Cortex of kidney (tissue), 1 donor: ENCODE measurements at regions not wholly inside any gene's neighbourhood (a gene's known extent, or its start where the extent isn't known, plus 50 kb on each side); places are given as distances from the start of the nearest gene placed in this dataset.

Source experiments
- DNase-seq: peaks from one replicate; lab custom pipeline; 2025; lab: John Stamatoyannopoulos, UW

DNA sequence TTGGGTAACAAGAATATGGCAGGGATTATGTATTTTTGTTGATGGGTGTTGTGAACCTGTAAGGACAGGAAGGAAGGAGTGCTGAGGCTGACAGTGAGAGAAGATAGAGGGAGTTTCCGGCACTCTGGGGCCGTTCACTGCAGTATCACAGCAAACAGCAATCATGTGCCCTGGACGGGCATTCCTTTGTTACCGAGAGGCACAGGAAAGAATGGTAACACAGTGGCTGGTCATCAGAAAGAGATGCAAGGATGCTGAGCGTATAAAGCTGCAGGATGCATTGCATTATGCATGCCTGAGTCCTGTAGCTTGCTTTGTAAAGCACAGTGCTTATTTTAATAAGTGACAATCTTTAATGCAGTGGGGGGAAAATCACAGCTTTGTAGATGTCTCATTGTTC lies 286.8 kb downstream of the RPS24 start:
- no peak for DNase-seq

DNA sequence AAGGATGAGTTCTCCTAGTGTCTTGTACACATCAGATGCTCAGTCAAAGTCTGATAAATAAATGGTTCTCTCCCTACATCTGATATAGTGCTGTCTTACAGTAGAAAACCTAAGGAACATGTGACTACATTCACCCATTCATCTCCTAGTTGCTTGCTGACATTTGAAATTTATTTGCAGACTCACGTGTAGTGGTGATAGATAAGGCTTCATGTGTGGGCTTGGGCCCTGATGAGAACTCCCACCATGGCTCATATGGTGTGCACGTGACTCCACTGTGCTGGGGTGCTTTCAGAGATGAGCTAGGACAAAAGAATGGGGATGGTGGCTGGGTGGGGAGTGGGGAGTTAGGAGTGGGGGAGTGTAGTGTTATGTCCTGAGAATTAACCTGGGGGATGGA lies 287.3 kb downstream of the RPS24 start:
- no peak for DNase-seq

DNA sequence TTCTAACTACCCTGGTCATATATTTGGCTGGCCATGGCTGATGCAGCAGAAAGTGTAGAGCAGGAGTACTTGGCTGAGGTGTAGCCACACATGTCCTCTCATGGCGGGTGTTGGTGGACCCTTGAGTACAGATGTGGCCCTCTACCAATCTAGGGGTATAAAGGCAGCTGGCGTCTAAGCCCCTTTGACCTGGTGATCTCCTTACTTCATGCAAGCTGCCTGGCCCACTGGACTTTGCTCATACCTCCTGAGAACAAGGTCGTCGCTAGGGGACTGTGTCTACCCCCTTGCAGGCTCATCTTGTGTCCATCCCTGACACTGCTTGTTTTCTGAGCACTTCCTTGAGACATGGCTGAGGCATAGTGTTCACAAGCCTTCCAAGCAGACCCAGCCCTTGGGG lies 287.8 kb downstream of the RPS24 start:
- DNase-seq: no peak

DNA sequence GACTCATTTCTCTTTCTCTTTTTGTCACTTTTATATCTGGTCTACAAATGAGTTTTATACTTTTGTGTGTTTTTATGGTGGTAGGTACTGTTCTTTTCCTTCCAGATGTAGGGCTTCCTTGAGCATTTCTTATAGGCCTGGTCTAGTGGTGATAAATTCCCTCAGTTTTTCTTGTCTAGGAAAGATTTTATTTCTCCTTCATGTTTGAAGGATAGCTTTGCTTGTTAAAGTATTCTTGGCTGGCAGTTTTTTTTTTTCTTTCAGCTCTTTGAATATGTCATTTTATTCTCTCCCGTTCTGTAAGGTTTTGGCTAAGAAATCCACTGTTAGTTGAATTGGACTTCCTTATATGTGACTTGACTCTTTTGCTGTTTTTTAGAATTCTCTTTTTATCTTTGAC lies 292.7 kb downstream of the RPS24 start:
- DNase-seq: no peak

DNA sequence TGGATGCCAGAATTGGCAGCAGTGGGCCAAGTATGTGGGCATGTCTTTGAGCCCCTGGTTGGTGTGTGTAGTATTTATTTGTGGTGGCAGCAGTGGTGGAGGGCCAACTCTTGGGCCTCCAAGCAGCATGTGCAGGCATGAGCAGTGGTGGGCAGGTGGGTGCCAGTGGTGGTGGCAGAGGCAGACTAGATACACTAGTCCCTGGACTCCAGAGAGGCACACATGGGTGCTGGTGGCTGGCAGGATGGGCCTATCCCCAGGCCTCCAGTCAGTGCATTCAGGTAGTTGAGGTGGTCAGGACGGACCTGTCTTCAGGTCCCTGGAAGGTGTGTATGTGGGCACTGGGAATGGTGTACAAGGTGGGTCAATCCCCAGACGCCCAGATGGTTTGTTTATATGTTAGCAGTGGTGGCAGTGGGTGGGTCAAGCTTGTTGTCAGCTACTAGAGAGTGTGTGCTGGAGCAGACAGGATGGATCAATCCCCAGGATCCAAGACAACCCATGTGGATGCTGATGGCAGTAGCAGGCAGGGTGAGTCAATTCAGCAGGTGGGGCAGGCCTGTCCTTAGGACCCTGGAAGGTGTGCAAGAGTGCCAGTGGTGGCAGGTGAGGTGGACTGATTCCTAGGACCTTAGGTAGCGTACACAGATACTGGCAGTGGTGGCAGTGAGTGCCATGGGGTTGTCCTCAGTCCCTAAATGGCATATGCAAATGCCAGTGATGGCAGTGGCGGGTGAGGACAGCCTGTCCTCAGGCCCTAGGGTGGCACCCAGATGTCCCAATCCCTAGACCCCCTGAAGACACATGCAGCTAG lies 294.3 kb downstream of the RPS24 start:
- no peak for DNase-seq

DNA sequence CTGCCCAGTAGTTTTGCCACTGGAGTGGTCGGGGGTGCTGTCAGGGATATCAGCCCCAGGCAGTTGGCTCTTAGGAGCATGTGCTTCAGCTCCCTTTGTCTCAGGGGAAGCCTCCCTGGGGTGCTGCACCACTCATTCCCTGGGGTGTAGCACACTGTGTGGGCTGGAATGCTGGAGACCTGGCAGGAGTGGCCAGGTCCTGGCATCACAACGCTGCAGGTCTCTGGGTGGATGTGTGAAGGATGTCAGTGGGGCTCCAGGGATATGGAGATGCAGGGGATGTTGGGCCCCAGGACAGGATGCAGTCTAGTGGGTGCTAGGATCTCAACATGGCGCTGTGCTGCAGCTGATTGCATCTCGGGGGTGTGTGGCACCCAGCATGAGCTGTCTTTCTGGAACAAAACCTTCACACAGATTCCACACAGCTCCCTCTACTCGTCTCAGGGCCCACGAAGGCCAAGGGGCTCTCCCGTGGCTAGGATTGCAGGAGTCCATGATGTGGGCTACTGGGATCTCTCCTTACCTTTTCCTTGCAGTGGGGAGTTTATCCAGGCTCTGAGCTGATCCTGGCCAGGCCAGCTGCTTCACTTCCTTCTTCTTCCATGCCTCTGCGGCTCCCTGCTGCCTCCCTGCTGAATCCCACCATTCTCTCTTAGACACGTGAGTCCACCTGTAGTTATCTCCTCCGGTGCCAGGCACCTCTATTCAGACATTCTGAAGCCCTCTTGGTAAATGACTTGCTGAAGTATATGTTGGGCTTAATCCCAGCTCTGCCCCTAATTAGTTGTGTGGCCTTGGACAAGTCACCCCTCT lies 295.1 kb downstream of the RPS24 start:
- DNase-seq: no peak

DNA sequence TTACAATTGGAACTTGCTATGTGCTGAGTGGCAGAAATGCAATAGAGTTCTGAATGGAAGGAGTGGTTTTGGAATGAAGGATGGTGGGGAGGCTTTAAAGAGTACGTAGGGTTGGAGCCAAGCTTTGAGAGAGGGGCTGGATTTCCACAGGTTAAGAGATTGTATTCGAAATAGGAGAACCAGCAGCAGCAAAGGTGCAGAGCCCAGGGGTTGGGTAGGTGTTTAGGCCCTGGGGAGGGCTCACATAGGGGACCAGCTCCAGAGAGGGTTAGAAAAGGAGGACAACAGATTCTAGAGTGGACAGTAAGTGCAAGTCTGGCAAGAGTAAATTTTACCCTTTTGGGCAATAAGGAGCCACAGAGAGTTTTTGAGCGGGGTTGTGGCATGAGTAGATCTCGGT lies 297.2 kb downstream of the RPS24 start:
- no peak for DNase-seq

DNA sequence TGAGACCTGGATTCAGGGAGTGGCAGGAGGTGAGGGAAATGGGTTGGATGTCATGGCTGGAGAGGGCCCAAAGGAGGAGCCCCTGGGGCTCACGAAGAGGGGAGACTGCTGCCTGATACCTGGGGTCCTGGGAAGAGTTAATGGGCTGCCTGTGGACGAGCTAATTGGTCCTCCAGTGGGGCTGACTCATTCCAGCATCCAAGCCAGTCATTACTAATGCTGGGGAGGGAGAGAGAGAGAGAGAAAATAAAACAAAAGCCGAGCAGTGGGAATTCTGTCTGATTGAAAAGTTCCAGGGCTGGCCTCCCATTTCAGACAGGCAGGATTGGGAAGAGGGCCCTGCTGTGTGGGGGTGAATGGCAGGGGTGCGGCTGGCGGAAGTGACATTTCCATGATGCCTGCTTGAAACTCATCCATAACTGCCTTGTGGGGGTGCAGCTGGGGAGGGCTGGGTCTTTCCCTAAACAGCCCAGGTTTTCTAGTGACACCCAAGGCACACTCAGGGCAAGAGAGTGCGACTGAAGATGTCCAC lies 297.8 kb downstream of the RPS24 start:
- DNase-seq: no peak

DNA sequence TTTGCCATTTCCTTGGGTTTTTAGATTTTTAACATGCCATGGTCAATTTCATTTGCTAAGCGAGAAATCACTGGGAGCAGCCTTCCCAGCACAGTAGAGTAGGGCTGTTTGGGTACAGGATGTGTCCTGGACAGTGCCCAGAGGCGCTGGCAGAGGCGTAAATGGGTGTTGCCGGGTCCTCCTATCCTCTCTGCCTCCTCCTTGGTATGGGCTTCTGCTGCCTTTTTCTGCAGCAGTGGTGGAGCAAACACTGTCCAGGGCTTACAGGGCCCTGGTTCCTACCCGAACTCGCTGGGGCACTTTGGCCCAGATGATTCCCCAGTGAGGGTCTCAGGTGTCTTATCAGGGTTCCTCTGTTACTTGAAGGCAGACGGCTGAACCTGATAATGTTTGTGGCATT lies 298.3 kb downstream of the RPS24 start:
- no peak for DNase-seq

DNA sequence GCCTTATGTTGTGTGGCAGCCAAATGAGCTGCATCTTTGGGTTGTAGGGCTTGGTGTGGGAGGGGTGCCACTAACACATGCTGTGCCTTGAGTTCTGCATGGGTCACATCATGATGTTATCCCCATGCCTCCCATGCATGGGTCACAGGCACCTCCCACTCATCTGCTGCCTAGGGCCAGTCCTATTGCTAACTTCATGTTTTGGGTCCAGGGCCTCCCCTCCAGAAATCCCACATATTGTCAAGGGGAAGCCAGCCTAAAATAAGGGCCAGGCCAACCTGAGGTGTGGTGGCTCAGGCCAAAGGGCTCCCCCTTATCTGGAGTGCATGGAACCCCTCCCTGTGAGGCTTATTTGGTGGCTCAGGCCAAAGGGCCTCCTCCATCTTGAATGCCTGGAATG lies 299.0 kb downstream of the RPS24 start:
- DNase-seq: no peak

DNA sequence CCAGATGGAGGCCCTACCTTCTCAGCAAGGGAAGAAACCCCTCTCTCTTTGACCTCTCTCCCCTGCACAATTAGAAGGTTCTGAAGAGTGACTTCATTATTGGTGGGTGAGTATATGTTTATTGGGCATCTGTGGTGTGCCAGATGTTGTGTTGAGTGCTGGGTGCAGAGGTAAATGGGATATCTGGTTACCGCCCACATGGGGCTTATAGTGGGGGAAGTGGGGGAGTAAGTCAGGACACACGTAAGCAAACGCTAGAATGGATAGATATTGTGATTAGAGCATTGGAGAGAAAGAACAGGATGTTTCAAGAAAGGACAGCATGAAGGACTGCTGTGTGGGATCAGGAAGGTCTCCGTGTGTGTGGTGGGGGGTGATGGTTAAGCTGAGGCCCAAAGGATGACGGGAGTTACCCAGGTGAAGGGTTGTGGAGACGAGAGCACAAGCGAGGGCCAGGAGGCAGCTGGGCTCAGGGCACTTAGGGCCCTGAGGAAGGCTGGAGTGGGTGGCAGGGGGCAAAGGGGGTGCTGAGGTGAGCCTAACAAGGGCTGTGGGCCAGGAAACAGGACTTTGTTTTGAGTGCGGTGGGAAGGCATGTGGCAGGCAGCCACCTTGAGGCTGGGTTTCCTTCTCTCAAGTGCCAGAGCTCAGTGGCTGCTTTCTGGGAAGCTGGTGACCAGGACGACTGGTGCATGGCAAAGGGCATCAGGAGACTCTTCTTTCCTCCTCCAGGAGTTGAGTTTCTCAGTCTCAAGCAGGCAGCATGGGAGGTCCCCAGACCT lies 299.9 kb downstream of the RPS24 start:
- no peak for DNase-seq

DNA sequence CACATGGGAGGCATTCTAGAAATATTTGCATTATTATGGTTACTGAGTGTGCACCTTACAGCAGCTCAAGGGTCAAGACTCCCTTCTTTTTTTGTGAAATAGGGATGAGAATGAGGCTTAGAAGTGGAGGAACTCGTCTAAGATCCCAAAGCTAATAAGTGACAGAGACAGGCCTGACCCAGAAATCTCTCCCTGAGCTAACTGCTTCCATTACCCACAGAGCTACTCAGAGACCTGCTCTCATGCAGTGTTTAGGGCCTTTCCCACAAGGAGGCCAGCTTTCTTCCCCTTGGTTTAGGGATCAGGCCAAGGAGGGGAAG lies 301.7 kb downstream of the RPS24 start:
- DNase-seq: no peak

DNA sequence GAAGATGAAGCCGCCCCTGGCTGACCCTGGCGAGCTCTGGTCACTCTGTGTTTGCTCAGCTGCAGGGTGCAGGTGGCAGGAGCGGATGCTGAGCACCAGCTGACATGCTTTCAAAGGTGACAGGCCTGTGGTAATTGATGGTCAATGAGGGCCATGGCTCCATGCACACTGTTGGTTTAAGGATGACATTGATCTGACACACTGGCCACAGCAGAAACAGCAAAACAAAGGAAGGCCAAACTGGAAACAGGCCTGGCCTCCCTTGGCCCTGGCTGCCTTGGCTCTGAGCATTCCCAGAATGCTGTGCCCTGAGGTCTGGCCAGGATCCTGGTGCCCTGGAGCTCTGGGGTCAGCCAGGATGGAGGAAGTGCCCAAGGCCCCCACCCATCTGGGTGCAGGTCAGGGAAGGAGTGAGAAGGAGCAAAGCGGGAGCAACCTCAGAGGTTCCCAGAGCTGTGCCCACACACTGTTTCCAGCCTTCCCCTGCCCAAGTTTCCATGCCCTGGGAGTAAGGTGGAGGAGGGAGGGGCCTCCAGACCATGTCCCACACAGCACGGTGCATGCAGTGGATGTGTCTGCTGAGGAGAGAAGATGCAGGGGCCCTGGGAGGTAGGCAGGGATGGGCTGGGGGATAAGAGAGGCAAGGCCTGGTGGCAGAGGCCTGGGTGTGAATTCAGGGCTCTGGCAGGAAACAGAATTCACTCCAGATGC lies 302.2 kb downstream of the RPS24 start:
- DNase-seq: no peak

DNA sequence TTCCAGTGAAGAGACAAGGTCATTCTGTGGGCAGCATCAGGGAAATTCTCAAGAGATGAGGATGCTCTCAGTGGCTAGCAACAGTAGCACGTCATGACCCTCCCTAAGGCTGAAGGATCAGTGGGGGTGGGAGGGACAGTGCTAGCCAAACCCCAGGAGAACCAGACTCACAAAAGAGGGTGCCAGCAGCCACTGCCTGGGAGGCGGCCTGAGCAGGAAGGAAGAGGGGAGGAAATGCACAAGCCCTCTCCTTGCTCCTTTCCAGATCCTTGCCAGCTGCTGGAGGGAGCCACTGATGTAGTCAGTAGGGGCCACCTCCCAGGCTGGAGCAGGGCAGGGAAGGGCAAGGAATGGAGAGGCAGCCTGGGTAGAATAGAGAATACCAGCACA lies 302.7 kb downstream of the RPS24 start:
- DNase-seq: no peak

DNA sequence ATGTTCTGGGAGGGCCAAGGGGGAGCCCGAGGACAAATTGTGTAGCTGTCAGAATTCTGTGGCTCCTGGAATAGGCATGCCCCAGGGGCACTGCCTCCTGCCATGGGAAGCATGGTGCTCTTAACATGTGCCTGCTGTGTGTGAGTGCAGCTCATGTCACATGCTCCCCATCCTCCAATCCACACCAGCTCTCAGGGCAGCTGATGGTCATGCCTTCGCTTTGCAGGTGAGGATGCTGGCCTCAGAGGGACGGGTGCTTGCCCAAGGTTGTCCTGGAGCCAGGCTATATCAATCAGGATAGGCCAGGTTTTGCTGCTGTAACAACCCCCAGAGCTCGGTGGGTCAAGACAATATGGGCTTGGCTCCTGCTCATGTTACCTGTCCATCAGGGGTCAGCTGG lies 303.4 kb downstream of the RPS24 start:
- no peak for DNase-seq

DNA sequence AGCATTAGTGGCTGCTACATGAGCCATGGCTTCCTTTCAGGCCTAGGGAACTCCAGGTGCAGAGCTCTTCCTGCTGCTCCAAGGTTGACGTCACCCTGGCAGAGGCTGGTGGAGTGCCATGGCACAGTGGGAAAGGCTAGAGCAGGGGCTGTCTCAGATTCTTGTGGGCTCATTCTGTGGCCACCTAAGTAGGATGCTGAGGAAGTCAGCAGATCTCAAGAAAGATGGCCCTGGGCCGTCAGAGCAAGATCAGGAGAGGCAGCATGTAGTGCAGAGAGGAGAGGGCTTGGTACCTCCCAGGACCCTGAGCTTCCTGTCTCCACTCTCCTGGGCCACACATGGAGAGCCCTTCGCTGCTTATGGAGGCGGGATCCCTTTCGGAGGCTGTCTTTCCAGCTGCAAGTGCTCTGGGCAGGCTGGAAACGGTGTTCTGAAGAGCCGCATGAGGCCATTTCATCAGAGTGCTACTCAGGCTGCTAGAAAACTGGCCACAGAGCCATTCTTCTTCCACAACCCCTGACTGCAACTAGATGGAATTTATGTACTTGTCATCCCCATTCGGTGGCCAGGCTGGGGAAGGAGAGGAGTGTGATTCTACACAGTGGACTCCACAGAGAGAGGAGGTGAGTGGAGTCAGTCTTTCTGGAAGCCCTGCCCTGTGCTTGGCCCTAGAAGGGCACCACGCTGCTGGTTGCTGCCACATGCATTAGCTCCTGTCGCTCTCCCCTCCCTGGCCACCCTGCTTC lies 304.2 kb downstream of the RPS24 start:
- no peak for DNase-seq

DNA sequence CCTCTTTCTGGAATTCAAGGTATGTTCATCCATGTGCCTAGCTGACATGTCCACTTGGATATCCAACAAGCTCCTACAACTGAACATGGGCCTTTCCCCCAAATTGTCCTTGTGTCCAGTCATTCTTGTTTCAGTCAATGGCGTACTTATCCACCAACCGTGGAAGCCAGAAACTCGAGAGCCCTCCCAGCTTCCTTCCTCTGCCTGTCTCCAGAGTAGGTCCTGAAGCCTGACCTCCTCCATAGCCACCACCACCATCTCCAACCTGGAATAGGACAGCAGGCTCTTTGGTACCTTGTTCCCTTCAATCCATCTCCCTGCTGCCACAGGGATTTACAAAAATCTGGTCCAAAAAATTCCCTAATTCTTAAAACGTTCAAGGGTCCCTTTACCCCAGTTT lies 305.1 kb downstream of the RPS24 start:
- DNase-seq: no peak

DNA sequence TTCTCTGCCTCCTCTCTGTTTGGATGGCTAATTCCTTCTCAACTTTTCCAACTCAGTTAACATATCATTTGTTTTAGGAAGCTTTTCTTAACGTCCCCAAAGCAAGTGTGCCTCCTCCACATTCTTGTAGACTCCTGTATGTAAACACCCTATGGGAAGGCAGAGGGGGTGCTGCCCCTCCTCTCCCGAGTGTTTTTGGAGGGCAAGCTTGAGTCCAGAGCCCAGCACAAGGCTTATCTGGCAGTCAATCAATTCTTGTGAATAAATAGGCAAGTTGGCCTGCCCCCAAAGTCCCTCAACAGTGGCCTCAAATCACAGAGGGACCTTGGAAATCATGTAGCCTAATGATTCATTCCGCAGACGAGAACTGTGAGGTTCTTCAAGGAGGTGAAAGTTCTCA lies 305.6 kb downstream of the RPS24 start:
- DNase-seq: no peak

DNA sequence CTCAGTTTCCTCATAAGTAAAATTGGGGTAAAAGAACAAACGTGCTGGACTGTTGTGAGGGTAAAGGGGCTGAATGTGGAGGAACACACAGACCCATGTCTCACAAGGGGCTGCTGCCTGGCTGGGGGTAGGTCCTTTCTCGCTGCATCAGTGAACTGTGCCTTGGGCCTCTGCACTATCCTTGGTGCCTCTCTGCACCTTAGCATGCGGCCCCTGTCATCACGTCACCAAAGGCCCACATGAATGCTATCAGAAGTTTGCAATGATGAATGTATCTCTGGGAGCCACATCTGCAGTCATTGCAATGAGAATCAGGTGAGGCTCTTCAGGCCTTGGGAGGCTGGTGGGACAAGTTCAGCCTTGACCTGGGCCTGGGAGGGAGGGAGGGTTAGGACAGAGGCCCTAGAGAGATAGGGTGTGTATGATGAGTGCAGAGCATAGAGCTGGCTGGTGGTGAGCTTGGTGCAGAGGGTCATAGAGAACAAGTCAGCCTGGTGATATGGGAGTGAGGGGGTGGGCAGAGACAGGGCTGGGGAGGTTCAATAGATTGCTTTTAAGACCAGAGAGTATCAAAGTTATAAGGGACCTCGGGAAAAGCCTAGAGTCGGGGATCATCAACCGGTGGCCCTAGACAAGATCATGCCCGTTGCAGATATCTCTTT lies 308.4 kb downstream of the RPS24 start:
- no peak for DNase-seq

DNA sequence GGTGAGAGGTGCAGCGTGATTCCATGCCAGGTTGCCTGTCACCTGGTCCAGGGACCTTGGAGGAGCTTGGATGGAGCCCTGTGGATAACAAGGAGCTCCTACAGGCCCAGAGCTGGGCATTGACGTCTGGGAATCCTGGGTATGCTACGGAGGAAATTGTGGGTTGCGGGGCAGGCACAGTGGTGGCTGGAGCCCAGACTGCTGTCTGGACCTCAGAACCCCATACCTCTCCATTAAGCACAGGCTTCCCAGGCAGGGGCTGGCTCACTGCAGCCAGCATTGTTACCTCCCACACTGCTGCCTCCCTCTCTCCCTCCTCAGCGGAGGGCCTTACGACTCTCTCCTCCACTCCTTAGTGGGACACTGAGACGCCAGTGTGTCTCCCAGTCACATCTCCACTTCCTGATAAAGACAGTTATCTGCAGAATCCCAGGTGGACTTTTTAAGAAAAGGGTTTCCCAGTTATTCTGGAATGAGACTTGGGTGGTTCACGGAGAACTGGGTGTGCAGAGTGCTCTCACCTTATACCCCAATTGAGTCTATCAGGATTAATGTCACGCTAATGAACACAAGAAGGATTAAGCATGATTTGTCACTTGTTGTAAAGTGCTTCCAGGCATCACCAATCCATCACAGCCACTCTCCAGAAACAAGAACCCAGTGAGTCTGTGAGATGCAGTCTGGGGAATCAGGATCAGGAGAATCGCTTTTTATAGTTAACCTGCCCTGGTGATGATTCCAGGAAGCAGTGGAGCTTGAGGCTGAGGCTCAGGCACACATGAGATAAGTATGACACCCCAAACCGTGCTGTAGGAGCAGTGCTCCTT lies 309.4 kb downstream of the RPS24 start:
- DNase-seq: no peak
